HG03378 (cell line): ENCODE measurements at regions not wholly inside any gene's neighbourhood (a gene's known extent, or its start where the extent isn't known, plus 50 kb on each side); places are given as distances from the start of the nearest gene placed in this dataset.
"Not testable (repeated sequence)": the region's sequence is repeated elsewhere in the genome, so short reads cannot be mapped to it uniquely, and the experiment has no call there.

ENCODE experiments used
- ATAC-seq: cut with Tn5 transposase; IDR thresholded peaks from one replicate; pipeline ENCODE4 v1.9.1; 2021; ENCODE audit warnings: mild to moderate bottlenecking, moderate library complexity; ENCODE audit not compliant: unreplicated experiment

DNA sequence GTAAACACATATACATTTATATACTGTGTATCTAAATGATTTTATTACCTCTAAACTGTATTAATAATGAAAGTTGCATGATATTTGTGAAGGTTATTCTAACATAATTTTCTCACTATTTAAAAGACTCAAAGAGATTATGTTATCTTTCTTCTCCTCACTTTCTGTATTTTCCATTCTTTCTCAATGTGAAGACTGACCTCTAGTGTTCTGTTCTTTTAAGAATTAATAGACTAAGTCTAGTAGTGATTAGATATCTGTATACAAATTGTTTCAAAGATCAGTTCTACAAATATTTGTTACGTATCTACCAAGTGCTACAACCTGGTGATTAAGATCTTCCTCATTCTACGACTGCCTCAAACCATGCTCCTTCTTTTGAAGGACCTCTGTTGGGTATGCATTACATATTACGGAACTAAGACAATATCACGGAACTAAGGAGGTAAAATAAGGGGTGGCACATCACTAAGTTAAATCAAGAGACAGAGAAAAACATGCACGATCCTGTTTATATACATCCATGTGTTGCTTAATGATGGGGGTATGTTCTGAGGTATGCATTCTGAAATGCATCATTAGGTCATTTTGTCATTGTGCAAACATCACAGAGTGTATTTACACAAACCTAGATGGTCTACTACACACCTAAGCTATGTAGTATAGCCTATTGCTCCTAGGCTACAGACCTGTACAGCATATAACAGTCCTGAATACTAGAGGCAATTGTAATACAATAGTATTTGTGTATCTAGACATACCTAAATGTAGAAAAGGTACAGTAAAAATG is 161.5 kb upstream of the KBTBD8 start:
- no peak for ATAC-seq

DNA sequence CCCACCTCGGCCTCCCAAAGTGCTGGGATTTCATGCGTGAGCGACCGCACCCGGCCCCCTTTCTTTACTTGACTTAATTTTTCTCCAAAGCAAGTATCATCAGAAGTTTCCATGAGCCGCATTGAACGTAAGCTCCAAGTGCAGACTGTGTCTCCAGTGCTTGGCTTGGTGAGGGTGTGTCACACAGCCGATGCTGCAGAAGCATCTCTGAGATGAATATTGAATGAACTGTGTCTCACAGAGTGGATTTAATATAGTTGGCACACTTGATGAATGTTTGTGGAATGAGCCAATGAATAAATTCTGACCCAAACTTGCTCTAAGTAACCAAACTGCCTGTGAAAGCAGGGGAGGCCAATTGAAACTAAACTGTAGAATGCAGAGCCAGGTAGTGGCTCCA is 159.4 kb upstream of the KBTBD8 start:
- no peak for ATAC-seq

DNA sequence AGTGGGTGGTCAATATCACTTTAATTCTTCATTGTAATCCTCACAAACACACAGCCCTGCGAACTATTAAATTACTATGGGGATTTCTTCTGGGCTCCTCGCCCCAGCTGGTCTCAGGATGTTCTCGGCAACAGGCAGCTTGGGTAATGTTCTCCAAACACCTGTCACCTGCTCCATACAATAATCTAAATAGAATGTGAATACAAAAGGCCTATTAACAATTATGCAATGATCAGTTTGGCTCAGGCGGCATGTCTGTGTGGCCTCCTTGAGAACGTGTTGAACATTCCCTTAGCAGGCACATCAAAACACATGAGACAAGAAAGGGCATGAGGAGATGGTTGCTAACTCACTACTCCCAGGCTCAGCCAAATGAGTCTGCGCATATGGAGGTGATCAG is 158.6 kb upstream of the KBTBD8 start:
- no peak for ATAC-seq

DNA sequence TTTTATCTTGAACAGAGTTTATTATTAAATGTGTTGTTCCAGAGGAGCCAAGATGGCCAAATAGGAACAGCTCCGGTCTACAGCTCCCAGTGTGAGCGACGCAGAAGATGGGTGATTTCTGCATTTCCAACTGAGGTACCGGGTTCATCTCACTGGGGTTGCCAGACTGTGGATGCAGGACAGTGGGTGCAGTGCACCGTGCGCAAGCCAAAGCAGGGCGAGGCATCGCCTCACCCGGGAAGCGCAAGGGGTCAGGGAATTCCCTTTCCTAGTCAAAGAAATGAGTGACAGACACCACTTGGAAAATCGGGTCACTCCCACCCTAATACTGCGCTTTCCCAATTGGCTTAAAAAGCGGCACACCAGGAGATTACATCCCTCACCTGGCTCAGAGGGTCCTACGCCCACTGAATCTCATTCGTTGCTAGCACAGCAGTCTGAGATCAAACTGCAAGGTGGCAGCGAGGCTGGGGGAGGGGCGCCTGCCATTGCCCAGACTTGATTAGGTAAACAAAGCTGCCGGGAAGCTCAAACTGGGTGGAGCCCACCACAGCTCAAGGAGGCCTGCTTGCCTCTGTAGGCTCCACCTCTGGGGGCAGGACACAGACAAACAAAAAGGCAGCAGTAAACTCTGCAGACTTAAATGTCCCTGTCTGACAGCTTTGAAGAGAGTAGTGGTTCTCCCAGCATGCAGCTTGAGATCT is 155.2 kb upstream of the KBTBD8 start:
- not testable (repeated sequence) for ATAC-seq

DNA sequence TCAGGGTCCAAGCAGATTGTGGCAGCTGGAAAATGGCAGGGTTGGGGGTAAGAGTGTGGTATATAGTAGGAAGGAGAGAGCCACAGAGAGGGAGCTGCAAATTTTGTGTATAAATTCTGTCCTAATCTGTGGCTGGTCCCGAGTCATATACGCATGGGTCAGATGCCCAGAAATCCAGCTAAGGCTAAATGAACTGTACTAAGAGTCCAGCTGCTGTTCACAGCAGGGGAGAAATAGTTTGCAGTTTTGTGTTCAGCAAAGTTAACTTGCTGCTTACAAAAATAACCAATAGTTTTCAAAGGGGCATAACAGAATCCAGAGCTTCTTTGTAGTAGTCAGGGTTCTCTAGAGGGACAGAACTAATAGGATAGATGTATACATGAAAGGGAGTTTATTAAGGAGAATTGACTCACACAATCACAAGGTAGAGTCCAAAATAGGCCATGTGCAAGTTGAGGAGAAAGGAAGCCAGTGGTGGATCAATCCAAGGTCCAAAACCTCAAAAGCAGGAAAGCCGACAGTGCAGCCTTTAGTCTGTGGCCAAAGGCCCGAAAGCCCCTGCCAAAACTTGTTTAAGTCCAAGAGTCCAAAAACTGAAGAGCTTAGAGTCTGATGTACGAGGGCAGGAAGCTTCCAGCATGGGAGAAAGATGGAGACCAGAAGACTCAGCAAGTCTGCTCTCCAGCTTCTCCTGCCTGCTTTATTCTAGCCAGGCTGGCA is 146.1 kb upstream of the KBTBD8 start:
- ATAC-seq = no peak

DNA sequence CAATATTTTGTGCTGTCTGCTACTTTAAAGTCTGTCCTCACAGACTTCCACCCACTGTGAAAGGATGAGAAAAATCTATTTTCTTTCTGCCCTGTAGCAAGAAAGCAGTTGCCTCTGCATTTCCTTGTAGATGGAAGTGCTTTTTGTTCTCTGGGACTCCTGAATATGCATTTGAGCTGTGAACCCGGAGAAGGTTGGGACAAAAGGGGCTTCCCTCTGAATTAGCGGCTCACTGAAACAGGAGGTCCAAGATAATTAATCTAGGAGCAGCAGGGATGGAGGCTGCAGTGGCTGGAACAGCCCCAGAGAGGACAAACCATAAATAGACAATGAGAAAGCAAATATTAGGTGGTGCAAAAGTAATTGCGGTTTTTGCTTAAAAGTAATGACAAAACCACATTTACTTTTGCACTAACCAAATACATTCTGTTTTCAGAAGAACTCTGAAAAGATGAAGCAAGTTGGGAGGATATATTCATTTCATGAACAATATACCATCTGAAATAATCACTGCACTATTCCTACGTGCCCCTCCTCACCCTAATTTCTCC is 143.4 kb upstream of the KBTBD8 start:
- ATAC-seq = no peak

DNA sequence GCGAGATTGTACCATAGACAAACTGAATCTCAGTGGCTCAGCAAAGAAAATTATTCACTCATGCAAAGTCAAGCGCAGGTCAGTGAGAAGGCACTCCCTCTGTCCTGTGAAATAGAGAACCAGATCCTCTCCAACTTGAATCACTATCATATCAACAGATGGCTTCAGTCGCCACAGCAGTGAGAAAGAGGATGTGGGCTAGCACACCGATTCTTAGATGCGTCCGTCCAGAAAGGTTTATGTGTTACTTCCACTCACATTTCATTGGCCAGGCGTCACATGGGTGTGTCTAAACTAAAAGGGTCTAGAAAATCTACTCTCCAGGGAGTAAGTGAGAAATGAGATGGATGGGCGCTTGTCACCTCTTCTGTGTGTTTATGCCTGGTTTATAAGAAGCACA is 141.6 kb upstream of the KBTBD8 start:
- ATAC-seq = peak; percentile 95

DNA sequence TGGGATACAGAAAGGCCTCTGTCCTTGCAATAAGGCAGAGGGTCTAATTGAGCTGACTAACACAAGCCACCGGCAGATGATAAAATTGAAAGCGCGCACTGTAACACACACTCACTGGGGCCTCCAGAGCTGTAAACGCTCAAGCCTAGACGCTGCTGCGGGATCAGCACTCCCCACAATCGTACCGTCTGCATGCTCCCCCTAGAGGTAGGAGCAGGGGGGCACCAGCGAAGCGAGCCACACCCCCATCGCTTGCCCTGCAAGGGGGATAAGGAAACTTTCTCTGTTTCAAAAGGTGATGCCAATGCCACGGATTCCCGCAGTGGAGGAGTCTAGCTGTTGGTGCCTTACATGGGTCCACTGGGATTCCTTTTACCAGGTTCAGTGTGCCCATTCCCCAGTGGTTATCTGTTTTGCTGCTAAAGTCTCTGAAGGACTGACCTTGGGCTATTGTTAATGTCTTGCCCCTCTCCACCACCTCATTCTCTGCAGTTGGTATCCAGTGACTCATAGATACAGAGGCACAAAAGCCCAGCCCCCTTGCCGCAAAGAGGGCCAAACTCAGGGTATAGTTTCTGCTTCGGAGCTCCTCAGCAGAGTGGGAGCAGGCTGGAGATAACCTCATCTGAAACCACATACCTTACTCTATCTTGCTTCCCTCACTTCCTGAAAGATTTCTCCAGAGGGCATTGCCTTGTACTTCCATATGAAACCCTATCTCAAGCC is 139.3 kb upstream of the KBTBD8 start:
- no peak for ATAC-seq

DNA sequence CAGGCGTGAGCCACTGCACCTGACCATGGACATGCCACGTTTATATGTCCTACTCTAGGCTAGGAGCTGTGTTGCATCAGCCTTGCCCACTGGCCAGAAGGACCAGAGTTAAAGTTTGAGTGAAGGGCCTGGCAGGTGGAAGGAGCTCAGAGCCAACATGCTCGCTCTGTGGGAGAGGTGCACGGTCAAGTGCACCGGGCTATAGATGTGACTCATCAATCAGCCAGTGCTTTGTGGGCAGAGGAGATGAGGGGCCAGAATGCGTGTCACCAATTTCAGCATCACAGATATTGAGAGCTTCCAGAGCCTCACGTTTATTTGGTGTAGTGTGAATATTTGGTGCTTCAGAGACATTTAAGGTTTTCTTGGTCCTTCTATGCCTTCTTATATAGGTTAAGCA is 137.3 kb upstream of the KBTBD8 start:
- no peak for ATAC-seq

DNA sequence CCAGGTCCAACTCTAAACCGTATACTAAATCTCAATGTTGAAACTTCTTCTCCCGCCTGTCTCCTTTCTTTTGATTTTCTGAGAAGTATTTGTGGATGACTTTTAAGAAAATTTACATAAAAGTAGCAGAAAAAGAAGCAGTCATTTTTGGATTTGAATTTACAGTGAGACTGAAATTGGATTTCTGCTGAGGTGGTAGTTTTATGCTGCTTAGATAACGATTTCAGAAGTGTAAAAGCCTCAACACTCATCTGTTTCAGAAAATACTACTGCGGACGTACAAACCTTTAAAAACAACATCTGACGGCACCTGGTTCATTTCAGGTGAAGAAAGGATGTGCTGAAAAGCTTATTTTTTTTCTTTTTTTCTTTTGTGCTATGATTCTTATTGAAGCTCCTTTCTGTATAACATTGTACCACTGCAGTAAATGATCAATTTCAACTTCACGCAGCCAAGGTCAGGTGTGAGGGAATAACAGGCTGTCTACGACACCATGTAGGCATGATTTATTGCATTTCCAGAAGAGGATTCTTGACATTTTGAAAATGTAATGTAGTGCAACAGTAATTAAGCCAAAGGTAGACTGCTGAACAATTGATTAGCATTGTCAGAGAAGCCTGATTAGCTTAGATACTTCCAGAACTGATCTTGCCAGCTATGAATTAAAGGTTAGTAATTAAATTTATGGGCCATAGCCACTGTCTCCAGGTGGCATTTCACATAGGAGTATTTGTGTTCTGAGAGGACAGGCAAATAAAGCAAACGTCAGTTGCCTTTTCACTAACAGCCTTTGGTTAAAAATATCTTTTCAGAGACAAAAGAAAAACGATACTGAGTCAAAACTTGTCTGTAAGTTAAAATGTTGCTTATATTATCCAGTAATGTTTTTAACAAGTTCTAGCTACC is 134.6 kb upstream of the KBTBD8 start:
- no peak for ATAC-seq

DNA sequence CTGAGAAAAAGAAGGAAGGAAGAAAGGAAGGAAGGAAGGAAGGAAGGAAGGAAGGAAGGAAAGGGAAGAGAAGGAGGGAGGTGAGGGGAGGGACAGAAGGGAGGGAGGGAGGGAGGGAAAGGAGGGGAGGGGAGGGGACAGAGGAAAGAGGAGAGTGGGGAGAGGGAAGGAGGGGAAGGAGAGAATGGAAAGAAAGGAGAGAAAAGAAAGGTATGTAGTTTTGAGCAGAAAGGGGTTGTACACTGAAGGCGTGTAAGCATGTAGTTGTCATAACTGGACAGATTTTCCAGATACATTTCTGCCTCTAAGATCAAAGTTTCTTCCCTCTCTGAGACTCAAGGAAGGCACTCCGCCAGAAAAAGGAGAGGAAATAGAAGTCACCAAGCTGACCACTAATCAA is 113.4 kb upstream of the KBTBD8 start:
- ATAC-seq = no peak

DNA sequence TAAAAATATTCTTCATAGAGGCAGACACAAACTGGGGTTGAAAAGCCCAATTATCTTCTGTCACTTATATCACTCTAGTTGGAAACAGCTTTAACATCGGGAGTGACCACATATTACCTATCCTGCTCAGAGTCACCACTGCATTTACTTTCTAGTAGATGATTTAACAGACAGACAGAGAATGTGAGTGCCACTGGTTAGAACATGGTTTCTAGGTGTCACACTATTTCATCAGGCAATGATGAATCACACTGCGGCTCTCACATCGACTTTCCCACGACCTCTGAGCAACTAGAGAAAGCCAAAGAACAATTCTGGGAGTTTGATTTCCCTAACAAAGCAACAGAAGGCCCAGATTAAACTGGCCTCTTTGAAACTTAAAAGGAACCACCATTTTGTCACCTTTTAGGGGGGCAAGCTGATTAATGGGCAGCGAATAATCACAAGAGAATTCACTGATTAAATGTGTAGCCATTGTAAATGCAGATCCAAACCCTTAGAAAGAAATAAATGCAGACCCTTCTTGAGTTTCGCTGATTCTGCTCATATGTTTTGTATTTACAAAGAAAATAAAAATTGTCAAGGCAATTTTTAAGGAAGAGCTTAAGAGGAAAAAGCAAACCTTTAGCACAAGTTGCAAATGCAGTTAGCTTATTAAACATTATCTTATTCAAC is 112.6 kb upstream of the KBTBD8 start:
- ATAC-seq = no peak

DNA sequence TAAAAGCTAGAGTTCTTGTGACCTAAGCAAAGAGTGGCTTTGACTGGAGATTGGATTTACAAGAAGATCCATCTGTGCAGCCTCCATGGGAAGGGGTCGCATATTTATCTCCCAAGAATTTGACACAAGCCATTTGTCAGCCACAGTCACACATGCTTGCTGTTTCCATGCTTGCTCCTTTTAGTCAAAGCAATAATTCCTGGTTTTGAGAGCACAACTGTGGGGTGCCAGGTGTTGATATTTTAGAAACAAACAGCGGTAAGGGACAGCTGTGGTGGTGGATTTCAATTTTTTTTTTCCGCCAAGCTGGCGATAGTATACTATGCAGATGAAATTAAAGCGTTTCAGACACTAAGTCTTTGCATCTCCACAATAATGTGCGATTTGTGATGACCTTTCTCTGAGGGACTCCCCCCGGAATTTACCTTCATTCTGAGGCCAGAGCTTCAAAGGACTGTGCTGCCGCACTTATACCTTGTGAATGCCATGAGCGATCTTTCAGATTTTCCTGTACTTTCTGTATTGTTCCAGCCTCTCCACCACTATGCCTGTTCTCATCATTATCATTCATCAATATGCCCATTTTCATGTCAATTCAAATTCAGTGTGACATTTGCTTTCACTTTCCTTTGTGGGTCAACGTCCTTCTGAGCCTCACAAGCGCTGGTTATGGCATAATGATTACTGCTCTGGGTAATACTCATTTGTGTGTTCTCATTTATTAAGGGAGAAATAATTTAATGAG is 108.2 kb upstream of the KBTBD8 start:
- no peak for ATAC-seq

DNA sequence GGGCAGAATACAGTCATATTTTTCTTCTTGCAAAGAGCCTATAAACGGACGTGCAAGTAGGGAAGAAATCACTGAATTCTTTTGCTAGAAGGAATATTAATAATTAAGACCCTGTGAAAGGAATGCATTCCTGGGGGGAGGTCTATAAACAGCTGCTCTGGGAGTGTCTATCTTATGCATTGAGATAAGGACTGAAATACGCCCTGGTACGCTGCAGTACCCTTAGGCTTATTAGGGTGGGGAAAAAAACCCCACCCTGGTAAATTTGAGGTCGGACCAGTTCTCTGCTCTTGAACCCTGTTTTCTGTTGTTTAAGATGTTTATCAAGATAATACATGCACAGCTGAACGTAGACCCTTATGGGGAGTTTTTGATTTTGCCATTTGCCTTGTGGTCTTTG is 100.0 kb upstream of the KBTBD8 start:
- ATAC-seq = no peak

DNA sequence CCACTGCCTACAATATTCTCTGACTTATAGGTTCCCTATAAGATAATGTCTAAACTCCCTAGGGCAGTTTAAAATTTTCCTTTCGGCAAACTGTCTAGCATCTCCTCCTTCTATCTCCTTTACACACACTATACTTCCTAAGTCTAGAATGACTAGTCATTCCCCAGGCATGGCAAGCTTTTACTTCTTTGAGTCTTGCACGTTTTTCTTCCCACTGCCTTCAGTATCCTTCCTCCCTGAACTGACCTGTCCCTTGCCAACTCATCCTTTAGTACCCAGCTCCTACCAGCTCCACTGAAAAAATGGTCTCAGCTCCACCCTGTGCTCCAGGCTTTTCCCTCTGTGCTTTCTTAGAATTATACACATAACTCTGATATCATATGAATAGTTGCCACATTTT is 93.8 kb upstream of the KBTBD8 start:
- no peak for ATAC-seq

DNA sequence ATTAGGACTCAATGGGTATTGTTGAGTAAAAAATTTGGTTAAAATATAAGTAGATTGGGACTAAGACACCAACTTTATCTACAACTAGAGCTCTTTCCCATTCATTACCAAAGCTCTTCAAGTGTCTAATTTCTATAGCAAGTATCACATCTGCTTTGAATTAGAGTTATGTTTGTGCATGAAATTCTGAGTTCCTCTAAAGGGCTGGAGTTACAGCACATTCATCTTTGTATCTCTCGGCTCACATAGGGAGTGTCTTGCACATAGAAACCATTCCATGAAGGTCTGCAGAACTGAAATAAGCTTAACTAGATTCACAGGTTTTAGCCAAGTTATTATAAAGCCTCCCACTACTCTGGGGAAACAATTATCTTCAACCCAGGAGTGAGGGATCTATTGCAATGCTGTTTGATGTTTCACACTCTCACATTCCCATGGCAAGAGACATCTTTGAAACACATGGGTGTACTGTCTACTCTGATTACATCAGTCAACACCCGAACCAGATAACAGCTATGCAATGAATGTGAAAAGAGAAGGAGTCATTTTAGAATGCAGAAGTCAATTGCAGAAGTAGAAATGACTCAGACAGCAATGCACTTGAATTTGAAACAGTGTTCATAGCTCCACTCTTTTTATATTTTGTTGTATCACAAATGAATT is 93.1 kb upstream of the KBTBD8 start:
- ATAC-seq = no peak

DNA sequence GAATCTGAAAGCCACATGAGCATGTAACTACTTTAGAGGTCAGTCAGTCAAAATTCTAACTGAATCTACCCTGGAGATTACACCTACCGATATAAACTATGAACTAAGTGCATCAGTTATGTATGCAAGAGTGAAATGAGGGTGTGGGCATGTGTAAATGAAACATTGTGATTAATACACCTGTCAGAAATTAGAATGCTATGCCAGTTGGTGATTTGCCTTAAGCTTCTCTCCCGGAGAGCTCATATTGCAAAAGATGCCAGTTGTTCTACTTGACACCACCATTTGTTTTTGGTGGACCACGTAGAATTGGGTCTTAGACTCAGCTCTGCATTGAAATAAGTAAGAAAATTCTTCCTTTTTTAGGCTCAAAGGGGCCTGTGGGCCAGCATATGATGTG is 91.0 kb upstream of the KBTBD8 start:
- ATAC-seq = no peak
